MM.1S (cell line): ENCODE measurements at regions not wholly inside any gene's neighbourhood (a gene's known extent, or its start where the extent isn't known, plus 50 kb on each side); places are given as distances from the start of the nearest gene placed in this dataset.

Experiments
- DNase-seq: peaks from one replicate; pipeline ENCODE4 v3.0.0-alpha.2; 2015
- H2AFZ ChIP-seq: fragments of 300-600 bp; sonication (generic); 2 replicates; pipeline ENCODE4 v1.6.0; 2016; ENCODE audit warnings: antibody characterized with exemption, low read length
- H3F3A ChIP-seq: fragments of 300-600 bp; sonication (generic); 2 replicates; pipeline ENCODE4 v1.6.1; 2016; ENCODE audit warnings: mild to moderate bottlenecking, antibody characterized with exemption, low read length, moderate library complexity, mixed read lengths; ENCODE audit not compliant: insufficient read depth
- H3K27ac ChIP-seq: fragments of 300-600 bp; sonication (generic); 2 replicates; pipeline ENCODE4 v1.5.1; 2016; ENCODE audit warnings: mild to moderate bottlenecking, low read length
- H3K27me3 ChIP-seq: fragments of 300-600 bp; sonication (generic); replicated peaks from 2 replicates; pipeline ENCODE4 v1.6.0; 2016; ENCODE audit warnings: low read length; ENCODE audit not compliant: insufficient read depth
- H3K36me3 ChIP-seq: fragments of 300-600 bp; sonication (generic); replicated peaks from 2 replicates; pipeline ENCODE4 v1.6.1; 2016; ENCODE audit warnings: mild to moderate bottlenecking, low read length, mixed read lengths; ENCODE audit not compliant: insufficient read depth
- H3K4me1 ChIP-seq: fragments of 300-600 bp; sonication (generic); 2 replicates; pipeline ENCODE4 v1.6.1; 2016; ENCODE audit warnings: low read length, mixed read lengths
- H3K4me2 ChIP-seq: fragments of 300-600 bp; sonication (generic); 2 replicates; pipeline ENCODE4 v1.6.0; 2016; ENCODE audit warnings: low read depth, low read length
- H3K4me3 ChIP-seq: fragments of 300-600 bp; sonication (generic); 2 replicates; pipeline ENCODE4 v1.5.1; 2016; ENCODE audit warnings: low read length, mixed read lengths
- H3K79me2 ChIP-seq: fragments of 300-600 bp; sonication (generic); 2 replicates; pipeline ENCODE4 v1.6.1; 2016; ENCODE audit warnings: mixed run types, low read length, mixed read lengths
- H3K9ac ChIP-seq: fragments of 300-600 bp; sonication (generic); 2 replicates; pipeline ENCODE4 v1.6.1; 2016; ENCODE audit warnings: low read length, mixed read lengths
- H3K9me2 ChIP-seq: fragments of 300-600 bp; sonication (generic); replicated peaks from 2 replicates; pipeline ENCODE4 v1.6.1; 2016; ENCODE audit warnings: mild to moderate bottlenecking, low read length, mixed read lengths; ENCODE audit not compliant: insufficient read depth
- H3K9me3 ChIP-seq: fragments of 300-600 bp; sonication (generic); replicated peaks from 2 replicates; pipeline ENCODE4 v1.6.1; 2016; ENCODE audit warnings: mild to moderate bottlenecking, low read length, mixed read lengths; ENCODE audit not compliant: insufficient read depth
- H4K20me1 ChIP-seq: fragments of 300-600 bp; sonication (generic); 2 replicates; pipeline ENCODE4 v1.6.1; 2016; ENCODE audit warnings: mild to moderate bottlenecking, low read length, moderate library complexity, mixed read lengths; ENCODE audit not compliant: insufficient read depth
- CTCF ChIP-seq: fragments of 300-600 bp; sonication (generic); IDR thresholded peaks from 2 replicates; pipeline ENCODE4 v1.5.1; 2016; ENCODE audit warnings: antibody characterized with exemption, low read length, mixed read lengths
- EZH2 ChIP-seq: fragments of 300-600 bp; sonication (generic); optimal IDR thresholded peaks from 2 replicates; pipeline ENCODE3; 2017; ENCODE audit warnings: low read depth, mild to moderate bottlenecking, antibody characterized with exemption, low read length, mixed read lengths
- EZH2phosphoT487 ChIP-seq: fragments of 300-600 bp; sonication (generic); IDR thresholded peaks from 2 replicates; pipeline ENCODE4 v1.6.1; 2018; ENCODE audit warnings: antibody characterized with exemption, low read length

- no peaks in the 10 kb centered on the region for H4K20me1 ChIP-seq
- TF ChIP-seq EZH2 (no peak), EZH2phosphoT487 (no peak), CTCF (no peak)
- no peaks in the 10 kb centered on the region for H3K79me2 ChIP-seq
- no peaks in the 10 kb centered on the region for H3F3A ChIP-seq
- no peak overlapping the region for H3K27ac ChIP-seq
- H3K4me2 ChIP-seq: no peak overlapping the region
- no peaks in the 10 kb centered on the region for H3K27me3 ChIP-seq
- DNase-seq: no peak
- no peaks in the 10 kb centered on the region for H3K9me3 ChIP-seq
- H3K4me1 ChIP-seq: no peaks in the 10 kb centered on the region
- no peak overlapping the region for H3K4me3 ChIP-seq
- no peaks in the 10 kb centered on the region for H3K36me3 ChIP-seq
- no peaks in the 10 kb centered on the region for H3K9me2 ChIP-seq
- no peak overlapping the region for H3K9ac ChIP-seq
- H2AFZ ChIP-seq: no peak overlapping the region
Observed at GRCh38 chr14:49366416-49366815, 219.8 kb downstream of the RPS29 start.

GRCh38 chr14:49364752-49365117 is 221.4 kb downstream of the RPS29 start:
- Histone ChIP-seq H3K9me3 (no peaks in the 10 kb centered on the region), H3K27ac (no peak overlapping the region), H3K36me3 (no peaks in the 10 kb centered on the region), H2AFZ (no peak overlapping the region), H3K4me2 (no peak overlapping the region), H3K27me3 (no peaks in the 10 kb centered on the region), H4K20me1 (no peaks in the 10 kb centered on the region), H3K4me3 (no peak overlapping the region), H3K79me2 (no peaks in the 10 kb centered on the region), H3K9ac (no peak overlapping the region), H3F3A (no peaks in the 10 kb centered on the region), H3K9me2 (no peaks in the 10 kb centered on the region), H3K4me1 (no peaks in the 10 kb centered on the region)
- no peak for TF ChIP-seq EZH2
- TF ChIP-seq CTCF: no peak
- TF ChIP-seq EZH2phosphoT487: no peak
- no peak for DNase-seq

GRCh38 chr14:49363821-49364751 is 222.1 kb downstream of the RPS29 start:
- H3K4me2 ChIP-seq: no peak overlapping the region
- no peak overlapping the region for H3K27ac ChIP-seq
- no peak overlapping the region for H3K9ac ChIP-seq
- no peak for TF ChIP-seq EZH2
- TF ChIP-seq CTCF: no peak
- no peak for TF ChIP-seq EZH2phosphoT487
- no peaks in the 10 kb centered on the region for H3F3A ChIP-seq
- no peak for DNase-seq
- H2AFZ ChIP-seq: no peak overlapping the region
- H3K9me2 ChIP-seq: no peaks in the 10 kb centered on the region
- no peaks in the 10 kb centered on the region for H3K4me1 ChIP-seq
- no peak overlapping the region for H3K4me3 ChIP-seq
- H3K27me3 ChIP-seq: no peaks in the 10 kb centered on the region
- H3K79me2 ChIP-seq: no peaks in the 10 kb centered on the region
- no peaks in the 10 kb centered on the region for H3K36me3 ChIP-seq
- H4K20me1 ChIP-seq: no peaks in the 10 kb centered on the region
- H3K9me3 ChIP-seq: no peaks in the 10 kb centered on the region
